Naive thymus-derived CD8-positive, alpha-beta T cell (primary cell): ENCODE measurements at regions not wholly inside any gene's neighbourhood (a gene's known extent, or its start where the extent isn't known, plus 50 kb on each side); places are given as distances from the start of the nearest gene placed in this dataset.

Experiments used
- ATAC-seq, 2 donors: fragments of 150-1000 bp; cut with Tn5 transposase in 1 of 2; sonication (Bioruptor Pico), chemical (Tn5 transposase) in 1 of 2; 1 replicate in 1 of 2; 2 replicates in 1 of 2; pipeline ENCODE4 v1.10.0; 2021; ENCODE audit warnings: mild to moderate bottlenecking in 2 of 2, moderate library complexity in 2 of 2
- POLR2A ChIA-PET: fragments of 350-600 bp; sonication (Branson Sonifier 250); formaldehyde crosslinking; loops from one replicate; lab custom pipeline; 2021; ENCODE audit warnings: antibody characterized with exemption; lab: Charles Lee
- DNase-seq, 10 donors: peaks; one replicate each; pipeline versions ENCODE4 v3.0.0 to v3.0.0-alpha.2; 2020 to 2022
- H3K27ac Mint-ChIP-seq, 10 donors: one replicate each; pipeline ENCODE4 v1.8.0; 2020 to 2022; ENCODE audit warnings: mild to moderate bottlenecking in 10 of 10, mixed read lengths in 10 of 10, moderate library complexity in 4 of 10, inconsistent platforms in 1 of 10
- H3K27me3 Mint-ChIP-seq, 5 donors: one replicate each; pipeline ENCODE4 v1.8.0; 2021 to 2022; ENCODE audit warnings: mixed read lengths in 5 of 5
- H3K36me3 Mint-ChIP-seq, 3 donors: one replicate each; pipeline ENCODE4 v1.8.0; 2020 to 2022; ENCODE audit warnings: mixed read lengths in 3 of 3, mild to moderate bottlenecking in 2 of 3, inconsistent platforms in 1 of 3
- H3K4me1 Mint-ChIP-seq, 4 donors: one replicate each; pipeline ENCODE4 v1.8.0; 2021 to 2022; ENCODE audit warnings: mixed read lengths in 4 of 4
- H3K4me3 Mint-ChIP-seq, 10 donors: one replicate each; pipeline ENCODE4 v1.8.0; 2020 to 2022; ENCODE audit warnings: mild to moderate bottlenecking in 10 of 10, mixed read lengths in 10 of 10, moderate library complexity in 6 of 10, inconsistent platforms in 1 of 10
- H3K9me3 Mint-ChIP-seq, 9 donors: one replicate each; pipeline ENCODE4 v1.8.0; 2020 to 2022; ENCODE audit warnings: mixed read lengths in 9 of 9, mild to moderate bottlenecking in 3 of 9, inconsistent platforms in 1 of 9, moderate library complexity in 1 of 9

- H3K4me3 Mint-ChIP-seq = no peak overlapping the region
- POLR2A ChIA-PET = no interaction called here
- no peaks in the 10 kb centered on the region for H3K4me1 Mint-ChIP-seq
- no peak overlapping the region for H3K27ac Mint-ChIP-seq
- no peak for ATAC-seq
- no peaks in the 10 kb centered on the region for H3K27me3 Mint-ChIP-seq
- H3K9me3 Mint-ChIP-seq = peaks cover 0 to 4% (median 0%) of the 10 kb centered on the region in 9 donors
- H3K36me3 Mint-ChIP-seq = no peaks in the 10 kb centered on the region
- no peak for DNase-seq
These were observed 394.1 kb upstream of the SMIM31 start for GRCh38 chr4:164359881-164360280.

DNA sequence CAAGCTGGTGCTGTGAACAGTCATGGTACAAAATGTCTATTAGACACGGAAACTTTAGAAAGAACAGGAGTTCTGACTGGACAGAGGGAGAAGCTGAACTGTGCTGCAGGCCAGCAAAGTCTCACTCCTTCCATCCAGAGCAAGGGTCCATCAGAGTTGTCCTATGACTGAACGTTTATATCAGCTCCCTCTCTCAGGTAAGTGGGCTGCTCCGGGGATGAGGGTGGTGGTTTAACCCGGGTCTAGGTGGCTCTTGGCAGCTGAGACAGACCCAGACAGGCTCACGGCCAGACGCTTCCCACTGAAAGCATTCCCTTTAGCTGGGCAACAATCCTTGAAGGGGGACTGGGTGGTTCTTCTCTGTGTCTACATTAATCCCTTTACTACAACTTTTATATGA lies 385.0 kb upstream of the SMIM31 start:
- Mint-ChIP-seq H3K36me3 (no peaks in the 10 kb centered on the region), H3K27me3 (peaks cover 0 to 3% (median 0%) of the 10 kb centered on the region in 5 donors), H3K27ac (no peak overlapping the region), H3K9me3 (no peaks in the 10 kb centered on the region), H3K4me3 (no peak overlapping the region), H3K4me1 (no peaks in the 10 kb centered on the region)
- ATAC-seq (no peak), DNase-seq (no peak)
- POLR2A ChIA-PET = no interaction called here

GRCh38 chr4:164373021-164373420 lies 380.9 kb upstream of the SMIM31 start:
- H3K9me3 Mint-ChIP-seq = peaks cover 0 to 14% (median 0%) of the 10 kb centered on the region in 9 donors
- H3K36me3 Mint-ChIP-seq = no peaks in the 10 kb centered on the region
- H3K27me3 Mint-ChIP-seq = peaks cover 0 to 15% (median 0%) of the 10 kb centered on the region in 5 donors
- no peak overlapping the region for H3K27ac Mint-ChIP-seq
- POLR2A ChIA-PET = no interaction called here
- no peak for ATAC-seq
- H3K4me3 Mint-ChIP-seq = no peak overlapping the region
- no peaks in the 10 kb centered on the region for H3K4me1 Mint-ChIP-seq
- no peak for DNase-seq

- Mint-ChIP-seq H3K9me3 (peaks cover 0 to 17% (median 0%) of the 10 kb centered on the region in 9 donors), H3K27ac (no peak overlapping the region), H3K4me1 (no peaks in the 10 kb centered on the region), H3K36me3 (no peaks in the 10 kb centered on the region), H3K27me3 (peaks cover 2 to 24% (median 18%) of the 10 kb centered on the region in 5 donors), H3K4me3 (no peak overlapping the region)
- DNase-seq (no peak), ATAC-seq (no peak)
- POLR2A ChIA-PET = no interaction called here
These were observed 376.7 kb upstream of the SMIM31 start for GRCh38 chr4:164377277-164377676.

DNA sequence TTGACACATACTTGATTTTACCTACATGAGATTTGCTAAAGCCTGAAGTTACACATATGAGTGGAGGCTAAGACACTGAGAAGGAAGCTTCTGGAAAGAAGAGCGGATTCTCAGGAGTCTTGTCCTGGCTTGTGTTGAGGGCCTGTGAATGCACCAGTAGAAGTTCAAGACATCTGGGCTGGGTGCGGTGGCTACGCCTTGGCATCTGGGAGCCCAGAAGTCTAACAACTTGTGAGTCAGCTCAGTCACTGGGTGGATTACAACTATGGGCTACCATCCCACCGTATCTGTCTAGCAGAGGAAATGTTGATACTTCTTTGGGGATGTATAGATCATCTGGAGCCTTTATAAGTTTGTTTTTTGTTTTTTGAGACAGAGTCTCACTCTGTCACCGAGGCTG lies 375.6 kb upstream of the SMIM31 start:
- H3K27ac Mint-ChIP-seq = no peak overlapping the region
- no peak for ATAC-seq
- no peaks in the 10 kb centered on the region for H3K36me3 Mint-ChIP-seq
- POLR2A ChIA-PET = no interaction called here
- H3K27me3 Mint-ChIP-seq = peaks cover 6 to 32% (median 24%) of the 10 kb centered on the region in 5 donors
- no peak overlapping the region for H3K4me3 Mint-ChIP-seq
- peaks cover 0 to 17% (median 0%) of the 10 kb centered on the region in 9 donors for H3K9me3 Mint-ChIP-seq
- DNase-seq = no peak
- H3K4me1 Mint-ChIP-seq = peaks cover 0 to 6% (median 0%) of the 10 kb centered on the region in 4 donors

- POLR2A ChIA-PET = no interaction called here
These were observed 374.2 kb upstream of the SMIM31 start for GRCh38 chr4:164379694-164380093.

GRCh38 chr4:164381859-164382258 lies 372.1 kb upstream of the SMIM31 start:
- no peak overlapping the region for H3K4me3 Mint-ChIP-seq
- H3K27me3 Mint-ChIP-seq = peaks cover 13 to 43% (median 30%) of the 10 kb centered on the region in 5 donors
- ATAC-seq (no peak), DNase-seq (no peak)
- no peak overlapping the region for H3K27ac Mint-ChIP-seq
- H3K9me3 Mint-ChIP-seq = peaks cover 0 to 9% (median 0%) of the 10 kb centered on the region in 9 donors
- H3K4me1 Mint-ChIP-seq = peaks cover 0 to 6% (median 0%) of the 10 kb centered on the region in 4 donors
- POLR2A ChIA-PET = no interaction called here
- H3K36me3 Mint-ChIP-seq = no peaks in the 10 kb centered on the region

More at GRCh38 chr4:164379694-164380093, 374.2 kb upstream of the SMIM31 start:
- no peak overlapping the region for H3K27ac Mint-ChIP-seq
- peaks cover 0 to 6% (median 0%) of the 10 kb centered on the region in 4 donors for H3K4me1 Mint-ChIP-seq
- H3K9me3 Mint-ChIP-seq = peaks cover 0 to 17% (median 0%) of the 10 kb centered on the region in 9 donors
- DNase-seq (no peak), ATAC-seq (no peak)
- no peaks in the 10 kb centered on the region for H3K36me3 Mint-ChIP-seq
- H3K4me3 Mint-ChIP-seq = no peak overlapping the region
- peaks cover 11 to 37% (median 32%) of the 10 kb centered on the region in 5 donors for H3K27me3 Mint-ChIP-seq

GRCh38 chr4:164383058-164383357 lies 370.9 kb upstream of the SMIM31 start:
- Mint-ChIP-seq H3K4me1 (peaks cover 0 to 6% (median 0%) of the 10 kb centered on the region in 4 donors), H3K36me3 (no peaks in the 10 kb centered on the region), H3K9me3 (peaks cover 0 to 3% (median 0%) of the 10 kb centered on the region in 9 donors), H3K27ac (no peak overlapping the region), H3K4me3 (no peak overlapping the region), H3K27me3 (peaks cover 13 to 43% (median 26%) of the 10 kb centered on the region in 5 donors)
- POLR2A ChIA-PET = no interaction called here
- DNase-seq (no peak), ATAC-seq (no peak)

- no peaks in the 10 kb centered on the region for H3K36me3 Mint-ChIP-seq
- ATAC-seq (no peak), DNase-seq (no peak)
- H3K4me1 Mint-ChIP-seq = peaks cover 0 to 6% (median 0%) of the 10 kb centered on the region in 4 donors
- H3K27me3 Mint-ChIP-seq = peaks cover 13 to 43% (median 25%) of the 10 kb centered on the region in 5 donors
- H3K9me3 Mint-ChIP-seq = peaks cover 0 to 3% (median 0%) of the 10 kb centered on the region in 9 donors
- no peak overlapping the region for H3K4me3 Mint-ChIP-seq
- no peak overlapping the region for H3K27ac Mint-ChIP-seq
- POLR2A ChIA-PET = no interaction called here
These were observed 370.3 kb upstream of the SMIM31 start for GRCh38 chr4:164383358-164384220.

DNA sequence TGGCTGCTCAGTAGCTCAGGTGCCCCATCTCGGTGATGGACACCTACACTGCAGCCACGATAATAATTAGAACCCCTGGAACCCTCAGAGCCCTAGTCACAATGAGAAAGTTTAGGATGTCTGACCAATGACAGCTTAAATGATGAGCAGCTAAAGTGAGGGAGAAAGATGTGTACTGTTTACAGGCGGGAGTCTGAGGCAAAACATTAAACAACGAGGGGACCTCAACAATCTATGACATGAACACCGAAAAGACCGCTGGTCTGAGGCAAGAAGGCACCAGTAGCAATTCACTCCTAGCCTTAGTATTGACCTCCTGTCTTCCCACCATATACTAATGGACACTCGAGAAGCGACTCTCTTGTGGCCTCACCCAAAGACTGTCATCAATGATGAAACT lies 369.5 kb upstream of the SMIM31 start:
- ATAC-seq (no peak), DNase-seq (no peak)
- H3K4me1 Mint-ChIP-seq = peaks cover 0 to 6% (median 0%) of the 10 kb centered on the region in 4 donors
- H3K27me3 Mint-ChIP-seq = peaks cover 13 to 43% (median 25%) of the 10 kb centered on the region in 5 donors
- H3K27ac Mint-ChIP-seq = peak overlapping the region in 1 of 10 donors; percentile 59
- no peaks in the 10 kb centered on the region for H3K36me3 Mint-ChIP-seq
- POLR2A ChIA-PET = no interaction called here
- H3K4me3 Mint-ChIP-seq = no peak overlapping the region
- peaks cover 0 to 3% (median 0%) of the 10 kb centered on the region in 9 donors for H3K9me3 Mint-ChIP-seq

DNA sequence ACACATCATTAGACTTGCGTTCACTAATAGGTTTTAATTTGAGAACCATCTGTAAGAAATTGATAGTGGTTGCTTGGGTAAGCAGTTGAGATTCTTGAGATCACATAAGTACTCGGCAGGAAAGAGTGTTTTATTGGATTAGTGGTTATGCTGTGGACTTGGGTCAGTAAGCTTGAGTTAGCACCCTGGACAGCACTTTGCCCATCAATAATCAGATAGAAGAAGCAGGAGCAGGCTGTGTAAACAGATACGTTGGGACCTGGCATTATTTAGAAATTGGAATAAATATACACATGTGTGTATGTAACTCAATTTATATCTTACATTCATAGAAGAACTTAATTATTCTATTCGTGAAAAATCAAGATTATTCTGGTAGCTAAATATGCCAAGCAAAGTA lies 357.5 kb upstream of the SMIM31 start:
- no peak for DNase-seq
- Mint-ChIP-seq H3K36me3 (no peaks in the 10 kb centered on the region), H3K9me3 (peaks cover 0 to 9% (median 2%) of the 10 kb centered on the region in 9 donors), H3K27me3 (peaks cover 0 to 6% (median 1%) of the 10 kb centered on the region in 5 donors), H3K4me3 (no peak overlapping the region), H3K4me1 (no peaks in the 10 kb centered on the region), H3K27ac (no peak overlapping the region)
- POLR2A ChIA-PET = no interaction called here
- ATAC-seq = no peak

- Mint-ChIP-seq H3K27ac (no peak overlapping the region), H3K27me3 (peaks cover 0 to 3% (median 0%) of the 10 kb centered on the region in 5 donors), H3K4me3 (no peak overlapping the region), H3K9me3 (peaks cover 0 to 7% (median 0%) of the 10 kb centered on the region in 9 donors), H3K36me3 (no peaks in the 10 kb centered on the region), H3K4me1 (no peaks in the 10 kb centered on the region)
- ATAC-seq (no peak), DNase-seq (no peak)
- POLR2A ChIA-PET = no interaction called here
These were observed 351.4 kb upstream of the SMIM31 start for GRCh38 chr4:164402554-164402953.

- POLR2A ChIA-PET = no interaction called here
- peaks cover 0 to 23% (median 2%) of the 10 kb centered on the region in 9 donors for H3K9me3 Mint-ChIP-seq
These were observed 348.2 kb upstream of the SMIM31 start for GRCh38 chr4:164405774-164406173.

More at GRCh38 chr4:164405774-164406173, 348.2 kb upstream of the SMIM31 start:
- Mint-ChIP-seq H3K4me3 (no peak overlapping the region), H3K4me1 (no peaks in the 10 kb centered on the region), H3K27me3 (peaks cover 0 to 3% (median 0%) of the 10 kb centered on the region in 5 donors), H3K27ac (no peak overlapping the region), H3K36me3 (no peaks in the 10 kb centered on the region)
- no peak for DNase-seq
- no peak for ATAC-seq
